Skin epidermis (tissue), 12 donors: ENCODE measurements at regions not wholly inside any gene's neighbourhood (a gene's known extent, or its start where the extent isn't known, plus 50 kb on each side); places are given as distances from the start of the nearest gene placed in this dataset.

ENCODE experiments used
- H3K27ac ChIP-seq, 21 experiments: fragments of 200-600 bp; sonication (generic) in 11 of 21; one replicate each; pipeline ENCODE4 v1.5.0; 2020; ENCODE audit warnings: mild to moderate bottlenecking in 3 of 21, inconsistent platforms in 2 of 21, moderate library complexity in 2 of 21
- H3K4me3 ChIP-seq, 7 experiments: fragments of 200-600 bp; sonication (generic) in 2 of 7; one replicate each; pipeline ENCODE4 v1.5.0; 2020; ENCODE audit warnings: inconsistent platforms in 2 of 7, mild to moderate bottlenecking in 2 of 7, moderate library complexity in 1 of 7

DNA sequence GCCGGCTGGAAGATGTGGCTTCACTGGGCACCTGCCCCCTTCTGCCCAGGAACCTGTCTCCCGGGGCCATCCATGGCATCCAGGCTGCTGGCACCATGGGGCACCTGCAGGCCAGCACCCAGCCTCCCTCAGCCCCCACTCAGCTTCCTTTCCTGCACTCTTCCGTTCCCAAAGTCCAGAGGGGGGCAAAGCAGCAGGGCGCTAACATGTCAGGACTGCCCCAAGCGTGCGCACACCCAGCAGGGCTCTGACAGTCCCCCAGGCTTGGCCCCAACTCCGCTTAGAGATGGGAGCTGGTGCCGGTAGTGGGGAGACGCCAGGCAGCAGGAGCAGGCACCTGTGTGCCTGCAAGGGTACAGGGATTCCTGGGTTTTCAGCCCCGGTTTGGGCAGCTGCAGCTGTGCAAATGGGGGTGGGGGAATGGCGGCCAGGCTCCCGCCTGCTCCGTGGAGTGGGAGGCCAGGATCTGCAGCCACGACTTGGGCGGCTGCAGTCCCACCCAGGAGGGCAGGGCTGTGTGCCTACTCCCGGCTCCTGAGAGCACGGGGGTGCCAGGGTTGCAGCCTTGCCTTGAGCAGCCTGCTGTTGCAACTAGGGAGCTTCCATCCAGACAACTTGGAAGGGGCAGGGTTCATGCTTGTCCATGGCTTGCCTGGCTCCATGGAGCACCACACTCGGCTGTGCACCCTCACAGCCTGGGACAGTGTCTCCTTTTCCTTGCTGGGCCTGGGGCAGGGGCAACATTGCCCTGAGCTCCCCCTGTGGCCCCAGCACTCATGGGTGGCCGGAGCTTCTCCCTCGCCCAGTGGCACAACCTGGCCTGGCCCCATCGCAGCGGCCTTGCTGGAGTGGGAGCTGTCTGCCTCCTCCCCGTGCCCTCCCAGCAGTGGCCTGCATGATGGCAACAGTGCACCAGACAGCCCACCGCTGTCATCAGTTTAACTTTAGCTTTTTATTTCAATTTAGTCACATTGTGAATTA is 561.1 kb downstream of the MTRR start:
- Histone ChIP-seq H3K27ac (no peak overlapping the region), H3K4me3 (no peak overlapping the region)

- no peak overlapping the region for H3K4me3 ChIP-seq
- H3K27ac ChIP-seq, result no peak overlapping the region
These were observed 565.6 kb downstream of the MTRR start for GRCh38 chr5:8434501-8434900.

- Histone ChIP-seq H3K4me3 (no peak overlapping the region), H3K27ac (no peak overlapping the region)
These were observed 568.0 kb downstream of the MTRR start for GRCh38 chr5:8436924-8437323.

DNA sequence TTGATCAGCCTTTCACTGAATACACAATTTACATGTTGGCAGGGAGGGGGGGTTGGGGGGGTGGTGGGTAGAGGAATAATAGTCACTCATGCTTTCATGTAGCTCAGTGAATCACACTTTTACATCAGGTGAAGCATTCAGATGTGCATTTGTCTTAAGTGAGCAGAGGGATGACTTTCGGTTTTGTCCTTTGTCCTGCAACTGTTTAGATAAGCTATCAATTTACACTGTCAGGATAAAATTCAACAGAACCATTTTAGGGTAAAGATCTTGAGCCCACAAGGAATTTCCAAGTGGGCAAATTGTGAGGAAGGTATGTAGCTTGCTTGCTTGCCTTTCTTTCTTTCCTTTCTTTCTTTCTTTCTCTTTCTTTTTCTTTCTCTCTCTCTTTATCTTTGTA is 576.2 kb downstream of the MTRR start:
- Histone ChIP-seq H3K27ac (no peak overlapping the region), H3K4me3 (no peak overlapping the region)

GRCh38 chr5:8446179-8446578 is 577.2 kb downstream of the MTRR start:
- Histone ChIP-seq H3K4me3 (no peak overlapping the region), H3K27ac (no peak overlapping the region)

- peak overlapping the region in 5 of 7 experiments; percentile 73 to 93 (median 87) for H3K4me3 ChIP-seq
- H3K27ac ChIP-seq, result peak overlapping the region in 19 of 21 experiments; percentile 18 to 94 (median 79)
These were observed 587.9 kb downstream of the MTRR start for GRCh38 chr5:8456846-8457186.

GRCh38 chr5:8457187-8458037 is 588.5 kb downstream of the MTRR start:
- Histone ChIP-seq H3K27ac (peak overlapping the region in 20 of 21 experiments; percentile 51 to 94 (median 86)), H3K4me3 (peak overlapping the region; percentile 42 to 97 (median 87))

- Histone ChIP-seq H3K27ac (peak overlapping the region in 20 of 21 experiments; percentile 51 to 94 (median 86)), H3K4me3 (peak overlapping the region; percentile 42 to 97 (median 87))
These were observed 589.1 kb downstream of the MTRR start for GRCh38 chr5:8458038-8458383.

DNA sequence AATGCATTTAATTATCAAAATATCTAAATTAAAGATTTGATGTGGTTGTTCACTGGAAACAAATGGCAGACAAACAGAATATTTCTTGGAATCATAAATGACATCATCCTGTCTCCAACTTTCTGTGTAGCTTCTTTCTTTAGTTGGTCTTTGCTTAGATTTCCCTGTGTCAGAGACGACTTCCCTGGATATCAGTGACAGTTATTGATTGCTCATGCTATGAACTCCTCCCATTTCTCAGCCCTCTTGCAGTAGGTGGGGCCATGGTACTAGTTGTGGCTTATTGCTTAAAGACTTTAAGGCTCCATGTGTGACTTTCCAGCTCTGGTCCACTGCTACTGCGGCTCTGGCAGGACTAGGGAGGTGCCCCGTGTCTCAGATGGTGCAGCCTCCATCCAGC is 592.6 kb downstream of the MTRR start:
- Histone ChIP-seq H3K4me3 (no peak overlapping the region), H3K27ac (no peak overlapping the region)

GRCh38 chr5:8462565-8462964 is 593.6 kb downstream of the MTRR start:
- Histone ChIP-seq H3K27ac (no peak overlapping the region), H3K4me3 (no peak overlapping the region)

GRCh38 chr5:8470489-8470888 is 601.5 kb downstream of the MTRR start:
- Histone ChIP-seq H3K27ac (no peak overlapping the region), H3K4me3 (no peak overlapping the region)

- no peak overlapping the region for H3K4me3 ChIP-seq
- H3K27ac ChIP-seq, result no peak overlapping the region
These were observed 602.6 kb downstream of the MTRR start for GRCh38 chr5:8471581-8471980.

GRCh38 chr5:8473016-8473415 is 604.1 kb downstream of the MTRR start:
- no peak overlapping the region for H3K4me3 ChIP-seq
- H3K27ac ChIP-seq, result no peak overlapping the region

GRCh38 chr5:8473827-8474568 is 605.0 kb downstream of the MTRR start:
- H3K4me3 ChIP-seq, result no peak overlapping the region
- no peak overlapping the region for H3K27ac ChIP-seq

DNA sequence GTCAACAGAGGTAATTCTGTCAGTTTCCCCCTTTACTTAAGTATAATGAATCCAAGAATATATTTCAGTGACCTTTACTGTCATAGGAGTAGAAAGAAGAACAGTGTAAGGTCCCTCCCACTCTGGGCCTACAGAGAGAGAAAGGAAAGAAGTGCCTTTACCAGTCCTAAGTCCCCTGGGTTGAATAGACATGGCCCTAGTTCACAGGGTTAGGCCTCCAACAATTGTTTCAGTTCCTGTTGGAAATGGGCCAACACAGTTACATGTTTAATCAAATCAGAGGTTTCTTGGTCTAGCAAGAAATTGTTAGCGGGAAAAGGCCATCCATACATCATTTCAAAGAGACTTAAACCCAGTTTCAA is 605.6 kb downstream of the MTRR start:
- Histone ChIP-seq H3K27ac (no peak overlapping the region), H3K4me3 (no peak overlapping the region)

GRCh38 chr5:8478326-8478725 is 609.4 kb downstream of the MTRR start:
- no peak overlapping the region for H3K27ac ChIP-seq
- H3K4me3 ChIP-seq, result no peak overlapping the region

- Histone ChIP-seq H3K4me3 (no peak overlapping the region), H3K27ac (no peak overlapping the region)
These were observed 612.1 kb downstream of the MTRR start for GRCh38 chr5:8481007-8481406.

DNA sequence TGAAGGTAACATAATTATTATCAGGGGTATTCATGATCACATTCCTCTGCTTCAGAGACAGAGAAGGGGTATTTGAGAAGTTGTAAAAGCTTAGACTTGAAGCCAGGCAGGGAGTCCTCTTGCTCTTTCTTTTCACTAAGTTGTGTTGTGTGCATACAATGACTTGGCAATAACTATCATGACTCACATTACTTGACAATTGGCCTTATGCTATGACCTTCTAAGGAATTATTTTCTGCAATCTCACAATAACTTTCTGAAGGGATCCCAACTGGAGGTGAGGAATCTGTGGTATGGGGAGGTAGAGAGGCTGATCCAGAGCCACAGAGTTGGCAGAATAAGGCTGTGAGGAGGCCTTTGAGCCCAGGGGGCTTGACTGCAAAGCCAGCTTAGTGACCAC is 622.3 kb downstream of the MTRR start:
- Histone ChIP-seq H3K27ac (no peak overlapping the region), H3K4me3 (no peak overlapping the region)

DNA sequence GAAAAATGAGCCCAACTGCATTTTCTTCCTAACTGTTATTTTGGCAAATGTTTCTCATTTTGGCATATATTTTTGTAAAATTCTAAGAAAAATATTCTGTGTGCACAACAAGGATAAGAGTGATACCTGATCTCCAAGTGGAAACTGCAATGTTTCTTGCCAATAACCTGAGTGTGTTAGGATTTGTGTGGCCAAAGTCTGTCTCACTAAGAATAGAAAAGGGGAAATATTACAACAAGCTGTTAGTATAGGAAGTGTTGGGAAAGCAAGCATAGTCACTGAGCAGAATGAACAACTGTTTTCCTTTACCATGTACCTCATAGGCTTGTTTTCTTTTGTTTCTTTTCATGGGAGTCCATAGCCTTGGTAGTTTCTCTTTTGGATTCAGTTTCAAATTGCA is 624.2 kb downstream of the MTRR start:
- Histone ChIP-seq H3K27ac (no peak overlapping the region), H3K4me3 (no peak overlapping the region)

DNA sequence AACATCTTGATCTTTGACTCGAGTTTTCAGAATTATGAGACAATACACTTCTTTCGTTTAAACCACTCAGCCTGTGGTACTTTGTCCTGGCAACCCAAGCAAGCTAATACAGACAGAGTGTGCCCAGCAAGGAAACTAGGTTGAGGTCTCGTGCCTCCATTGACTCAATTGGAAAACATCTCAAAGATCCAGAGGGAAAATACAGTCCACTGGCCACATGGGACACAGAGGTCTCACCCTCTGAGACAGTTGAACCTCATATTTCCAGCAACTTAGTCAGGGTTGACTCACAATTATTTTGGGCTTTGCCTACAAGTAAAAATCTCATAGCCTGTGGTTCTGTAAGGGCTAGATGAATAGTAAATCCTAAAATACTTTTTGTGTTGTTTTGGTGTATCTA is 631.5 kb downstream of the MTRR start:
- H3K27ac ChIP-seq, result no peak overlapping the region

More for the DNA sequence above, 631.5 kb downstream of the MTRR start:
- H3K4me3 ChIP-seq, result no peak overlapping the region
